H1 (cell line): ENCODE measurements at regions not wholly inside any gene's neighbourhood (a gene's known extent, or its start where the extent isn't known, plus 50 kb on each side); places are given as distances from the start of the nearest gene placed in this dataset.

ENCODE experiments used
- CTCF ChIA-PET: fragments of 300-600 bp; sonication (Branson Sonifier 250); formaldehyde crosslinking; loops from one replicate; lab custom pipeline; 2021; ENCODE audit not compliant: partially characterized antibody; lab: Charles Lee
- POLR2A ChIA-PET: fragments of 300-600 bp; sonication (Branson Sonifier 250); formaldehyde crosslinking; loops from one replicate; lab custom pipeline; 2021; ENCODE audit warnings: inconsistent platforms; ENCODE audit not compliant: partially characterized antibody; lab: Charles Lee
- DNase-seq, 2 experiments: peaks; one replicate each; pipeline versions ENCODE4 v3.0.0 to v3.0.0-alpha.2; 2010 to 2022; ENCODE audit warnings: low spot score in 2 of 2, low read depth in 1 of 2, mixed read lengths in 1 of 2
- FAIRE-seq: peaks from 2 replicates; lab custom pipeline; 2011; peaks lifted over from hg19 to GRCh38; lab: Jason Lieb, UNC
- H2AFZ ChIP-seq: 2 replicates; pipeline ENCODE4 v1.8.1; 2012; ENCODE audit warnings: low read length, inconsistent platforms
- H2AK5ac ChIP-seq: 2 replicates; pipeline ENCODE4 v1.6.1; 2013; ENCODE audit warnings: low read depth, low read length
- H2BK120ac ChIP-seq: replicated peaks from 2 replicates; pipeline ENCODE3; 2013; ENCODE audit warnings: low read depth, low read length, inconsistent platforms
- H2BK12ac ChIP-seq: 2 replicates; pipeline ENCODE4 v1.6.1; 2013; ENCODE audit warnings: low read depth, low read length
- H2BK15ac ChIP-seq: 2 replicates; pipeline ENCODE4 v1.6.1; 2013; ENCODE audit warnings: low read length
- H2BK20ac ChIP-seq: 2 replicates; pipeline ENCODE4 v1.6.1; 2013; ENCODE audit warnings: low read length
- H2BK5ac ChIP-seq: 2 replicates; pipeline ENCODE4 v1.6.1; 2013; ENCODE audit warnings: low read depth, low read length
- H3K14ac ChIP-seq: 2 replicates; pipeline ENCODE4 v1.6.1; 2013; ENCODE audit warnings: inconsistent platforms; ENCODE audit not compliant: insufficient read length
- H3K18ac ChIP-seq: 2 replicates; pipeline ENCODE4 v1.6.1; 2013; ENCODE audit warnings: low read length; ENCODE audit errors: extremely low read depth
- H3K23ac ChIP-seq: 2 replicates; pipeline ENCODE4 v1.6.1; 2013; ENCODE audit warnings: inconsistent platforms; ENCODE audit not compliant: insufficient read length
- H3K23me2 ChIP-seq: 2 replicates; pipeline ENCODE4 v1.6.1; 2013; ENCODE audit warnings: low read depth, low read length
- H3K27ac ChIP-seq: 2 replicates; pipeline ENCODE4 v1.6.1; 2011; ENCODE audit warnings: low read depth, low read length, inconsistent platforms
- H3K27me3 ChIP-seq, 4 experiments: replicated peaks in 1 of 4; 1 replicate in 1 of 4; 2 replicates in 3 of 4; pipeline versions ENCODE4 v1.6.1 to v1.8.1; 2011 to 2013; ENCODE audit warnings: low read length in 3 of 4, mild to moderate bottlenecking in 3 of 4, inconsistent platforms in 2 of 4, mixed read lengths in 2 of 4, moderate library complexity in 1 of 4; ENCODE audit not compliant: control insufficient read depth in 3 of 4, insufficient read depth in 3 of 4; ENCODE audit errors: extremely low read depth in 1 of 4
- H3K36me3 ChIP-seq, 4 experiments: 2 replicates each; pipeline versions ENCODE4 v1.6.1 to v1.8.1; 2011 to 2013; ENCODE audit warnings: mild to moderate bottlenecking in 4 of 4, low read length in 3 of 4, moderate library complexity in 2 of 4, control low read depth in 1 of 4, inconsistent platforms in 1 of 4; ENCODE audit not compliant: insufficient read depth in 4 of 4, control insufficient read depth in 2 of 4
- H3K4ac ChIP-seq: replicated peaks from 2 replicates; pipeline ENCODE3; 2013; ENCODE audit warnings: low read length, low read depth, mixed read lengths, inconsistent platforms; ENCODE audit not compliant: insufficient read length
- H3K4me1 ChIP-seq, 4 experiments: replicated peaks in 1 of 4; 1 replicate in 1 of 4; 2 replicates in 3 of 4; pipeline versions ENCODE4 v1.6.1 to v1.8.1; 2011 to 2013; ENCODE audit warnings: low read length in 3 of 4, inconsistent platforms in 2 of 4, mixed read lengths in 1 of 4; ENCODE audit not compliant: insufficient read depth in 4 of 4, control insufficient read depth in 3 of 4
- H3K4me2 ChIP-seq, 2 experiments: 2 replicates each; pipeline versions ENCODE4 v1.6.1 to v1.8.1; 2011 to 2013; ENCODE audit warnings: low read depth in 2 of 2, low read length in 2 of 2, control low read depth in 1 of 2, inconsistent platforms in 1 of 2, mild to moderate bottlenecking in 1 of 2; ENCODE audit not compliant: insufficient read depth in 1 of 2
- H3K4me3 ChIP-seq, 4 experiments: fragments of 200-600, 300-600 bp in 1 of 4; sonication (generic), shearing (Covaris generic), sonication (Bioruptor Twin) in 1 of 4; 2 replicates each; pipeline versions ENCODE4 v1.5.1 to v1.8.1; 2011 to 2016; ENCODE audit warnings: low read length in 4 of 4, low read depth in 3 of 4, control low read depth in 2 of 4, inconsistent platforms in 2 of 4, mild to moderate bottlenecking in 2 of 4, mixed read lengths in 1 of 4, moderate library complexity in 1 of 4; ENCODE audit not compliant: insufficient read depth in 2 of 4; ENCODE audit errors: extremely low read depth in 1 of 4
- H3K56ac ChIP-seq: replicated peaks from 2 replicates; pipeline ENCODE3; 2013; ENCODE audit warnings: low read depth, mild to moderate bottlenecking, mixed read lengths, low read length, inconsistent platforms; ENCODE audit not compliant: insufficient read length
- H3K79me1 ChIP-seq: 2 replicates; pipeline ENCODE4 v1.6.1; 2013; ENCODE audit warnings: low read depth, low read length, control low read depth
- H3K79me2 ChIP-seq, 2 experiments: 2 replicates each; pipeline versions ENCODE4 v1.6.1 to v1.8.1; 2012 to 2013; ENCODE audit warnings: low read length in 2 of 2, mild to moderate bottlenecking in 2 of 2, inconsistent platforms in 1 of 2; ENCODE audit not compliant: insufficient read depth in 2 of 2, control insufficient read depth in 1 of 2
- H3K9ac ChIP-seq, 4 experiments: replicated peaks in 1 of 4; 1 replicate in 1 of 4; 2 replicates in 3 of 4; pipeline versions ENCODE4 v1.6.1 to v1.8.1; 2011 to 2013; ENCODE audit warnings: low read depth in 3 of 4, low read length in 3 of 4, control low read depth in 2 of 4, mild to moderate bottlenecking in 2 of 4, moderate library complexity in 2 of 4, inconsistent platforms in 1 of 4; ENCODE audit errors: extremely low read depth in 1 of 4
- H3K9me3 ChIP-seq, 2 experiments: 2 replicates each; pipeline versions ENCODE4 v1.6.1 to v1.8.1; 2012 to 2013; ENCODE audit warnings: mild to moderate bottlenecking in 2 of 2, moderate library complexity in 2 of 2, control low read depth in 1 of 2, inconsistent platforms in 1 of 2, low read depth in 1 of 2, low read length in 1 of 2, mixed read lengths in 1 of 2; ENCODE audit not compliant: insufficient read depth in 2 of 2
- H4K20me1 ChIP-seq, 2 experiments: replicated peaks in 1 of 2; 2 replicates each; pipeline versions ENCODE3 to v1.8.1; 2011 to 2013; ENCODE audit warnings: inconsistent platforms in 2 of 2, low read length in 2 of 2, mild to moderate bottlenecking in 1 of 2; ENCODE audit not compliant: insufficient read depth in 2 of 2, control insufficient read depth in 1 of 2
- H4K5ac ChIP-seq: 2 replicates; pipeline ENCODE4 v1.6.1; 2013; ENCODE audit warnings: low read length, low read depth, mixed read lengths, inconsistent platforms; ENCODE audit not compliant: insufficient read length
- H4K8ac ChIP-seq: 2 replicates; pipeline ENCODE4 v1.8.0; 2013; ENCODE audit warnings: mild to moderate bottlenecking, moderate library complexity, low read length, inconsistent platforms; ENCODE audit not compliant: insufficient read depth; ENCODE audit errors: extremely low read depth
- H4K91ac ChIP-seq: replicated peaks from 2 replicates; pipeline ENCODE3; 2013; ENCODE audit warnings: low read length, mixed read lengths, inconsistent platforms; ENCODE audit not compliant: insufficient read length
- EZH2 ChIP-seq: fragments of 200-600 bp; sonication (generic); IDR thresholded peaks from 2 replicates; pipeline ENCODE4 v1.7.1; 2012; ENCODE audit warnings: low read depth, mild to moderate bottlenecking, moderate library complexity, low read length, inconsistent platforms; ENCODE audit not compliant: severe bottlenecking
- WGBS, 2 experiments: shearing (Covaris generic) in 1 of 2; methylation state at CpG; one replicate each; pipeline versions ENCODE4 v1.1.6 to v1.1.7; 2013 to 2015; ENCODE audit warnings: low lambda C conversion rate in 2 of 2, mixed read lengths in 2 of 2, inconsistent platforms in 1 of 2, low coverage in 1 of 2, missing lambda C conversion rate in 1 of 2; ENCODE audit not compliant: insufficient replicate concordance in 2 of 2, insufficient coverage in 1 of 2, insufficient read length in 1 of 2; ENCODE audit errors: extremely low coverage in 1 of 2, missing lambda C conversion rate in 1 of 2; 5-methylcytosine and 5-hydroxymethylcytosine counted together

DNA sequence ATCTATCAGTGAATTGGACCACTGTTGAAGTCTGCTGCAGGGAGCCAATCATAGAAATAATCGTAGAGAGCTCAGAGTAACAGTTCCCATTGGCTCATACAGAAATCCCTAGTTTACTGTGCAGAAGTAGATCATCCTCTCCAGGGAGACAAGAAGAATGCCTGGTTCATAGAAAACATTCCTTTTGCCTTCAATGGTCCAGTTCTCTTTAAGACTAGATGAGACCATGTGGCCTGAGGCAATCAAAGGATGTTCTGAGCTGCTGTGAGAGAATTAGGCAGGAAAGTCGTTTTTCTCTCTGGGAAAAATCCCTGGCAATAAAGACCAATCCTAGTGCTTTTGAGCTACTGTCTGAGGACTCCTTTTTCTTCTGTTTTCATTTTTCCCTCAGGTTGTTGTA is 208.4 kb downstream of the CENPW start:
- no peak overlapping the region for H4K91ac ChIP-seq
- no peak for TF ChIP-seq EZH2
- TF ChIP-seq, all 59 proteins: peak for 0
- Histone ChIP-seq H2BK15ac (no peak overlapping the region), H4K8ac (no peak overlapping the region), H3K4me3 (no peak overlapping the region), H3K9ac (no peak overlapping the region), H3K18ac (no peak overlapping the region), H3K4ac (no peak overlapping the region), H4K20me1 (no peaks in the 10 kb centered on the region), H3K9me3 (no peaks in the 10 kb centered on the region), H3K79me1 (no peaks in the 10 kb centered on the region), H3K14ac (no peak overlapping the region), H3K23me2 (no peaks in the 10 kb centered on the region), H3K36me3 (no peaks in the 10 kb centered on the region), H2AFZ (no peak overlapping the region), H3K4me1 (no peaks in the 10 kb centered on the region), H3K27me3 (no peaks in the 10 kb centered on the region), H3K56ac (no peak overlapping the region), H3K79me2 (no peaks in the 10 kb centered on the region), H2AK5ac (no peak overlapping the region), H2BK20ac (no peak overlapping the region), H2BK5ac (no peak overlapping the region), H3K4me2 (no peak overlapping the region), H2BK120ac (no peak overlapping the region), H3K23ac (no peak overlapping the region), H2BK12ac (no peak overlapping the region), H3K27ac (no peak overlapping the region), H4K5ac (no peak overlapping the region)
- CTCF ChIA-PET, result interaction anchor here (1.1 to 3.0 kb wide), 5 partner anchors 9 to 187 kb away, joined by 3 to 11 read pairs (median 5); no protein-coding TSS in a partner anchor
- FAIRE-seq (no peak), DNase-seq (no peak)
- 88% methylated on average over 2 of the region's 2 CpGs; no CpG with 5 or more reads in 1 of the 2 experiments for WGBS, 2 experiments
- POLR2A ChIA-PET, result no interaction called here
